HG03039 (cell line): ENCODE measurements at regions not wholly inside any gene's neighbourhood (a gene's known extent, or its start where the extent isn't known, plus 50 kb on each side); places are given as distances from the start of the nearest gene placed in this dataset.

Experiments
- ATAC-seq: cut with Tn5 transposase; IDR thresholded peaks from one replicate; pipeline ENCODE4 v1.9.1; 2021; ENCODE audit warnings: mild to moderate bottlenecking, moderate library complexity; ENCODE audit not compliant: unreplicated experiment

GRCh38 chr2:19846567-19846966, 55.2 kb downstream of the TTC32 start:
- ATAC-seq: no peak

- ATAC-seq: no peak
These were observed 55.8 kb downstream of the TTC32 start for GRCh38 chr2:19846030-19846429.

GRCh38 chr2:19845323-19845920, 56.4 kb downstream of the TTC32 start:
- ATAC-seq: no peak

GRCh38 chr2:19844750-19845149, 57.0 kb downstream of the TTC32 start:
- ATAC-seq: no peak

- ATAC-seq: no peak
These were observed 57.7 kb downstream of the TTC32 start for GRCh38 chr2:19843992-19844515.

GRCh38 chr2:19841918-19842693, 59.7 kb downstream of the TTC32 start:
- no peak for ATAC-seq

GRCh38 chr2:19839438-19839837, 62.3 kb downstream of the TTC32 start:
- no peak for ATAC-seq

- no peak for ATAC-seq
These were observed 63.2 kb downstream of the TTC32 start for GRCh38 chr2:19838616-19839015.

- no peak for ATAC-seq
These were observed 64.5 kb downstream of the TTC32 start for GRCh38 chr2:19837235-19837766.

- no peak for ATAC-seq
These were observed 66.0 kb downstream of the TTC32 start for GRCh38 chr2:19835781-19836281.

- no peak for ATAC-seq
These were observed 67.8 kb downstream of the TTC32 start for GRCh38 chr2:19833978-19834377.

GRCh38 chr2:19829672-19830071, 72.1 kb downstream of the TTC32 start:
- no peak for ATAC-seq

GRCh38 chr2:19826874-19827273, 74.9 kb downstream of the TTC32 start:
- no peak for ATAC-seq

- no peak for ATAC-seq
These were observed 78.3 kb downstream of the TTC32 start for GRCh38 chr2:19823507-19823906.

- no peak for ATAC-seq
These were observed 82.4 kb downstream of the TTC32 start for GRCh38 chr2:19819097-19820065.

- no peak for ATAC-seq
These were observed 83.2 kb downstream of the TTC32 start for GRCh38 chr2:19818543-19818942.

GRCh38 chr2:19818039-19818438, 83.7 kb downstream of the TTC32 start:
- no peak for ATAC-seq

- no peak for ATAC-seq
These were observed 86.0 kb downstream of the TTC32 start for GRCh38 chr2:19815746-19816145.

GRCh38 chr2:19812166-19812565, 89.6 kb downstream of the TTC32 start:
- ATAC-seq: no peak

- no peak for ATAC-seq
These were observed 90.6 kb downstream of the TTC32 start for GRCh38 chr2:19811186-19811585.

- no peak for ATAC-seq
These were observed 91.1 kb downstream of the TTC32 start for GRCh38 chr2:19810637-19811036.
